ENCODE measurements at regions not wholly inside any gene's neighbourhood (a gene's known extent, or its start where the extent isn't known, plus 50 kb on each side); places are given as distances from the start of the nearest gene placed in this dataset.
"Not testable (repeated sequence)": the region's sequence is repeated elsewhere in the genome, so short reads cannot be mapped to it uniquely, and the experiment has no call there.

DNA sequence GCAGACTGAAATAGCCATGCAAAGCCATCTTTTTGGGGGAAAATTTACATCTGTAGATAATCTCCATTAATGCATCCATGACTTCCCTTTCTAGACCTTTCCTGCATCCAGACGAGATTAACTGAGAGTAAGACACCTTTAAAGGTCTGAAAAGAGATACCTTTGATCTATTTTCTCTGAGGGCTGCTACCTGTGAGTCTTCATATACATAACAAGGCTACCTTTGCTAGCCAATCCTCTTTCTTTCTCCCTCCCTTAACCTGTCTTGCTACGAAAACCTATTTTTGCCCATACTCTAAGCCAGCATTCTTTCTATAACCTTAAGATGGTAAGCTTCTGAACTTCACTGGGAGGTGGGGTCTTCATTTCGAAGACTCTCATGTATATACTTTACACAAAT, 908.5 kb upstream of the FBXO33 start:
- DNase-seq: no peak

DNA sequence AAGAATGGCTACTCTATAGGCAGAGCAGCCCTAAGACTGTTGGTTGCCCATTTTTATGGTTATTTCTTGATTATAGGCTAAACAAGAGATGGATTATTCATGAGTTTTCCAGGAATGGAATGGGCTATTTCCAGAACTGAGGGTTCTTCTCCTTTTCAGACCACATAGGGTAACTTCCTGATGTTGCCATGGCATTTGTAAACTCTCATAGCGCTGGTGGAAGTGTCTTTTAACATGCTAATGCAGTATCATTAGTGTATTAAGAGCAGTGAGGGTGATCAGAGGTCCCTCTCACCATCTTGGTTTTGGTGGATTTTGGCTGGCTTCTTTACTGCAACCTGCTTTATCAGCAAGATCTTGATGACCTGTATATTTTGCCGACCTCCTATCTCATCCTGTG, 904.6 kb upstream of the FBXO33 start:
- DNase-seq: no peak

DNA sequence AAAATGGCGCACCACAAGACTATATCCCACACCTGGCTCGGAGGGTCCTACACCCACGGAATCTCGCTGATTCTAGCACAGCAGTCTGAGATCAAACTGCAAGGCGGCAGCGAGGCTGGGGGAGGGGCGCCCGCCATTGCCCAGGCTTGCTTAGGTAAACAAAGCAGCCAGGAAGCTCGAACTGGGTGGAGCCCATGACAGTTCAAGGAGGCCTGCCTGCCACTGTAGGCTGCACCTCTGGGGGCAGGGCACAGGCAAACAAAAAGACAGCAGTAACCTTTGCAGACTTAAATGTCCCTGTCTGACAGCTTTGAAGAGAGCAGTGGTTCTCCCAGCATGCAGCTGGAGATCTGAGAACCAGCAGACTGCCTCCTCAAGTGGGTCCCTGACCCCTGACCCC, 894.3 kb upstream of the FBXO33 start:
- DNase-seq: not testable (repeated sequence)

DNA sequence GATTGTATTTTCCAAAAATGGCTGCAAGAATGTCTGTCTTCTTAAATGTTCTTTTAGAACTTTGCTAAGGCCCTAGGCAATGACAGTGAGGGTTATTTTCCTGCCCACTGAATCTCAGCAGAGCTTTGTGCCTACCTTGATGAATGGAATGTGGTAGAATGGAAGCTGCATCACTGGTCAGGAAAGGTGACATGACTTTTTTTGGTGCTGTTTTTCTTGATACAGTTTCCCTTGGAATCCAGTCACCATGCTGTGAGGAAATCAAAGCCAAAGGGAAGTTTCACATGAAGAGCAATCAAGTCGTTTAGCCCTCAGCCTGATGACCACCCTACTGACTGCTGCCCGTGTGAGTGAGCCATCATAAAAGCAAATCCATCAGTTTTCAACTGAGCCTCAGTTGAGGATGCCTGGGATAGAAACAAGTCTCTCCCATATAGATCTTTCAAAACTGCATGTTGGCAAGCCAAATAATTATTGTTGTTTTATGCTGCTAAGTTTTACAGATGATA, 886.0 kb upstream of the FBXO33 start:
- no peak for DNase-seq

DNA sequence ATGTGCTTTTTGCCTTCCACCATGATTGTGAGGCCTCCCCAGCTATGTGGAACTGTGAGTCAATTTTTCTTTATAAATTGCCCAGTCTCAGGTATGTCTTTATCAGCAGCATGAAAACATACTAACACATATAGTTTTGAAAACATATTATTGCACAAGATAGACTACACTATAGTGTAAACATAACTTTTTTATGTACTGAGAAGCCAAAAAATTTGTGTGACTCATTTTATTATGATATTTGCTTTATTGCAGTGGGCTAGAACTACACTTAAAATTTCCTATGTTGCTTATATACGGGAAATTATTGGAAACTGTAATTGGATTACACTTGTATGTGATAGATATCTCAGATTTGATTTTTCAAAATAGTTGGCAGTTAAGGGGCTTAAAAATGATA, 885.5 kb upstream of the FBXO33 start:
- no peak for DNase-seq

DNA sequence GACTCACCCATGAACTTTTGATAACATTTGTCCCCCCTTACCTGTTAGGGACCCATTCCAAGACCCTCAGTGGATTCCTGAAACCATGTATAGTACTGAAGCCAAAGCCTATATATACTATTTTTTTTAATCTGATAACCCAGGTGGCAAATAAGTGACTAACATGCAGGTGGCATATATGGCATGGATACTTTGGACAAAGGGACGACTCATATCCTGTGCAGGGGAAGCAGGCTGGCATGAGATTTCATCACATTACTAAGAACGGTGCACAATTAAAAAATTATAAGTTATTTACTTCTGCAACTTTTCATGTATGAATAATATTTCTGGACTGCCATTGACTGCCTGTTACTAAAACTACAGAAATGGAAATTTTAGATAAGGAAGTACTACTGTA, 880.1 kb upstream of the FBXO33 start:
- no peak for DNase-seq

DNA sequence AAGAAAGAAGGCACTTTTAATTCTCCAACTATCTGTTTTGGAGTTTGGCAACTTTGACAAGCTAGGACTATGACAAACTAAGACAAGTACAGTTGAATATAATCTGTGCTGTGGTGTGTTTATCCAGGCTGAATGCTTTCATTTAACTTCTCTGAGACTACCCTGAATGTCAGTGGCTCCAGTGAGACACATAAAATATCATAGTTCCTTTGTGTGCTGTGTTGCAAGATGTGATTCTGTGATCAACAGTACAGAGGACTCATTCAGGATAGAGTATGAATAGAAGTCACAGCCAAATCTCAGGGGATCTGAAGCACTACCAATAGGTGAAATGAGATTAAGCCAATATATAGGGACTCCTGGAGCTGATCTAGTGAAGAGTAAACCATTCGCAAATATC, 876.9 kb upstream of the FBXO33 start:
- DNase-seq: no peak

DNA sequence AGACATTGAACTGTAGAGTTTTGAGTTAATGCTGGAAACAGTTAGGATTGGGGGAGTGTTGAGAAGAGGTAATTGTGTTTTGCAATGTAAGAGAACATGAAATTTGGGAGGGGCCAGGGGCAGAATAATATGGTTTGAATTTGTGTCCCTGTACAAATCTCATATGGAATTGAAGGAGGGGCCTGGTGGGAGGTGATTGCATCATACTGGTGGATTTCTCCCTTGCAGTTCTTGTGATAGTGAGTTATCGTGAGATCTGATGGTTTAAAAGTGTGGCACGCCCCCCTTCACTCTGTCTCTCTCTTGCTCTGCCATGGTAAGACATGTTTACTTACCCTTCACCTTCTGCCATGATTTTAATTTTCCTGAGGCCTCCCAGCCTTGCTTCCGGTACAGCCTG, 876.0 kb upstream of the FBXO33 start:
- DNase-seq: no peak

DNA sequence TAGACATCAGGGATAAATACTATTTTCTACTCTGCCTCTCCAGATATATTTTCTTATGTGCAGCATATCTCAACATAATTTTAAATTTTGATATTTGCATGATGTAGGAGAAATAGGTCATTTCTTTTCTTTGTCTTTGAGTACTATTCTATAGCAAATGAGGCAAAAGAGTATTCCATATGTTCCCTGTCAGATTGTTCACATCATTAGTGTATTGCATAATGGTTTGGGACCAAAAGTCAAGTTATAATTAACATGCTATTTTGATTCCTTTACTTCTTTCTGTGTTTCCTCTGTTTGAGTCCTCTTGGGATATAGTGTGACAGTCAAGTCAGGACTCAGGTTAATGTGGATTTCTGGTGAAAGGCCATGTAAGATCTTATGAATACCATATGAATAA, 864.6 kb upstream of the FBXO33 start:
- DNase-seq: no peak

DNA sequence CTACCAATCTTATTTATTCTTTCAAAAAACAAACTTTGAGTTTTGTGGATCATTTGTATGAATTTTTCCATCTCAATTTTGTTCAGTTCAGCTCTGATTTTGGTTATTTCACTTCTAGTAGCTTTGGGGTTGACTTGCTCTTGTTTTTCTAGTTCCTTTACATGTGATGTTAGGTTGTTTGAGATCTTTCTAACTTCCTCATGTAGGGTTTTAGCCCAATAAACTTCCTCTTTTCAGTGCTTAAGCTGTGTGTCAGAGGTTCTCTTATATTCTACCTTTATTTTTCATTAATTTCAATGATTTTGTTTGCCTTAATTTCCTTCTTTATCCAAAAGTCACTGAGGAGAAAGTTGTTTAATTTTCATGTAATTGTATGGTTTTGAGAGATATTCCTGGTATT, 860.4 kb upstream of the FBXO33 start:
- no peak for DNase-seq

DNA sequence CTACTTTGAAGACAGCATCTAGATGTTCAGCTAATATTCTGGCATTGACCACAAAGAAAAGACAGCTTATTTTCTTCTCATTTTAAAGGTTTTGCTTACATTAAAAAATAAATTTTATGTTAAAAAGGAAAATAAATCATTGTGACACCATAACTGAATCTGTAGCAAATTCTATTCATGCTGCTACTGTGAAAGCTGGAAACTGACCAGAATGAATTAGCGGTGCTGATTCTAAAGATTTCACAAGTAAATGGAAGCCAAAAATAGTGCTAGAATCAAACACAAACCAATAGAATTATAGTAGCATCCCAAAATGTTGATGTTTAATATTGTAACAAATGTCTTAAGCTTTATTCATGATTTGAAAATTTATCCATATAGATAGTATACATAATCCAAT, 850.0 kb upstream of the FBXO33 start:
- DNase-seq: no peak

DNA sequence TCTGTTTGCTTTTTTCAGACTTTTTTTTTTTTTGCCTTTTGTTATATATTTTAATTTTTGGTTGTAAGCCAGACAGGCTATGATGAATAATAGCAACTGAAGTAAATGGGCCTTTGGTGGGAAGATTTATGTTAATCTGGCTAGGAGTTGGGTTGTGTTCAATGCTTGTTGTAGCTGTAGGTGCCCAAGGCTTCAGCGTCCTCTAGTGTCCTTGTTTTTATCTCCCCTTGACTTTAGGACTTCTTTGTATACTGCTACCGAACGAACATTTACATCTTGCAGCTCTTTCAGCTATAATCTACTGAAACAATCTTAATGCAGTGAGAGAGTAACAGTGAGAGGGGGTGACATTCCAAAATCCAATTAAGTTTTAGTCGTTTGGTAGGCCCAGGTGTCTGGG, 848.4 kb upstream of the FBXO33 start:
- no peak for DNase-seq

DNA sequence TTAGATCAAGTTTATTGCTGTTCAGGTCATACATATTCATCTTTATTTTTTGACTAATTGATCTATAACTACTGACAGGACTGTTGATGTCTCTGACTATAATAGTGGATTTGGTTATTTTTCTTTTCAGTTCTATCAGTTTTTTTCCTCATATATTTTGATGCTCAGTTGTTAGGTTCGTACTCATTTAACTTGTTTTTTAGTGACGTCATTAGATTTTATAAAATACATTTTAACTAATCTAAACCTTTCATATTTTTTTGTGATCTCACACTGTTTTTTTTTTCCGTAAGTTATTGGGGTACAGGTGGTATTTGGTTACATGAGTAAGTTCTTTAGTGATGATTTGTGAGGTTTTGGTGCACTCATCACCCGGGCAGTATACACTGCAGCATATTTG, 841.2 kb upstream of the FBXO33 start:
- no peak for DNase-seq

DNA sequence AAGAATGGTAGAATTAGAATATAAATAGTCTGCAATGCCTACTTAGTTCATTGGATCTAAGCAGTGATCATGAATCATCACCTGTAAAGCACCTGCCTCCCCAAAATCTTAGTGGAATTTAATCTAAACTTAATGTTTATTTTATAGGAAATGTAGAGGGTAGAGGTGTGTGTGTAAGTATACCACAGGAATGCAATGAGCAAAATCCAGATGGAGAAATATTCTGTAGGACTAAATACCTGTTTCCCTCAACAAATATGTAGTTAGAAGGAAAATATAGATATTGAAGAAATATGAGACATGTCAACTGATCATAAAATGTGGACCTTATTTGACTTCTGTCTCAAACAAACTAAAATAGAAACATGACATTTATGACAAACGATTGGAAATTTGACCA, 839.2 kb upstream of the FBXO33 start:
- no peak for DNase-seq

DNA sequence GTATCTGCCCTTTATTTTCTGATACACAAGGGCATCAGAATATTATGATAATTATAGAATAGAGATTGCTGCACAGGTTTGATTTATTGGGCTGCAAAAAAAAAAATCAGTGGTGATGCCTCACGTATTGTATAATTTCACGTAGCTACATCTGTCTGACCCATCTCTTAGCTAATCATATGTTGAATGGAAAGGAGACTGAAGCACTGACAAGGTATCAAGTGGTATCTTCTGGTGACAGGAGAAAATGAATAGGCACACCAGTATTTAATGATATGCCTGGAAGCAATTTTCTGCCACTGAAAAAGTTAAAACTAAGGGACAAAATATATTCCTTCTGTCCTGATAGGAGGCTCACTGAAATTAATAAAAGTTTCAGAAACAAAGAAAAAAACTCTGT, 837.2 kb upstream of the FBXO33 start:
- DNase-seq: no peak

DNA sequence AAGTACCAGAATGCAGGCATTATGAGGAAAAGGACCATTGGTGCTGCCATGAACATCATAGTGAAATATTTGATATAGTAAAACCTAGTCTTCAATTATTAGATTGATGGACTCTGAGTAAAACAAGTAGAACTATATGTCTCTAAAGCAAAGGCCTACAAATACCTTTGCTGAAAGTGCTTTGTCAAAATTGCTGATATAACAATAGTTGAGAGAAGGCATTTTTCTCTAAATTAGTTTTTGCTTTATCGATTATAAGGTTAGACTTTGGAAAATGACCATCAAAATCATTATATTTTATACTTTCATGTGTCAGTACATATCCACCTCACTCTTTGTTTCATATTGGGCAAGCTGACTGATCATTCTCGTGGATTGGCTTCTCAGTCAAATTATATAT, 836.0 kb upstream of the FBXO33 start:
- no peak for DNase-seq

DNA sequence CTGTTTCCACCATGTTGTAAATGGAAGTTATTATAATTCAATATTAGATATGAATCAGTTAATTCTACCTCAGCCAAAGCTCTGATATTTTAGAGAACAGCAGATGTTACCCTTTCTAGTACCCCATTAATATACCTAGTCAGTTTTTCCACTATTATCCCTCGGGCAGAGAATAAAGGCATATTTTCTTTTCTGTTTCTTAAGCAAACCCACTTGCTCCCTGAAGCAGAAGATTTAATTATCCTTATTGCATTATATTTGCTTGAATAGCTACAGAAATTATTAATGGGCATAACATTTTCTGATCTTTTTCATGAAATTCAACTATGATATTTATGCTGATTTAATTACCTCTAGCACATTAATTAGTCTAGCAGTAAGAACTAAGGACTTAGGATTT, 832.9 kb upstream of the FBXO33 start:
- DNase-seq: no peak

DNA sequence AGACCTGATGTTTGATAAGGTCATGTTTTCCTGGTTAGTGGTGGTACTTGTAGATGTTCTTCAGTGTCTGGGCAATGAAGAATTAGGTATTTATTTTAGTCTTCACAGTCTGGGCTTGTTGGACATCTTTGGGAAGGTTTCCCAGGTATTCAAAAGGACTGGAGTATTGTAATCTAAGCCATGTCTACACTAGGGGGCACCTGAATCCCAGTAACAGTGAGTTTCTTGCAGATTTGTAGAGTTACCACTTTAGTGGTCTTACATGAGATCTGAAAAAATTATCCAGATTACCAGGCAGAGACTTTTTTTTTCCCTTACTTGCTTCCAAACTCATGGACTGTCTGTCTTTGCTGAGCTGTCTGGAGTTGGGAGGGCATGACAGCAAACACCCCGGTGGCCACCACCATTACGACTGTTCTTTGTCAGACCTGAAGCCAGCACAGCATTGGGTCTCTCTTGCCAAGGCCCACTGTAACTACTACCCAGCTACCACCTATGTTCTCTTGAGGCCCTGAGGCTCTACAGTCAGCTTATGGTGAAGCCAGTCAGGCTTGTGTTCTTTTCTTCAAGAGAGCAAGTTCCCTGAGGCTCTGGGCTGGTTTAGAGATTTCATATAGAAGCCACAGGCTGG, 820.7 kb upstream of the FBXO33 start:
- no peak for DNase-seq

DNA sequence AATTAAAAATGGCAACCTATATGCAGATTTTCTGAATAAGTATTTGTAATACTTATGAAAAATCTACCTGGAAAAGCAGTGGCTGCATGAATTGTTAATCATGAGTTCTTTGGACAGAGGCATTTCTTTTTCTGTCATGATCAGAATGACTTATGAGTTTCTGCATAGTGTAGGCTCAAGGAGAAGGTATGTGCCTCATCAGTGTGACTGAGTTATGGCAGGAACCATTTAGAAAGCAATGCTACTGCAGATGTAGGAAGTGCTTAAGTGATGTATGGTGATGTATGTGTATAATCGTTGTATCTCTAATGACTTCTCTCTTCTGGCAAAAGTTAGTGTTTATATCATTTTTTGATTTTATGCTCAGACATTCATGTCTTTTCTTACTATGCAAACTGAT, 816.4 kb upstream of the FBXO33 start:
- DNase-seq: no peak

DNA sequence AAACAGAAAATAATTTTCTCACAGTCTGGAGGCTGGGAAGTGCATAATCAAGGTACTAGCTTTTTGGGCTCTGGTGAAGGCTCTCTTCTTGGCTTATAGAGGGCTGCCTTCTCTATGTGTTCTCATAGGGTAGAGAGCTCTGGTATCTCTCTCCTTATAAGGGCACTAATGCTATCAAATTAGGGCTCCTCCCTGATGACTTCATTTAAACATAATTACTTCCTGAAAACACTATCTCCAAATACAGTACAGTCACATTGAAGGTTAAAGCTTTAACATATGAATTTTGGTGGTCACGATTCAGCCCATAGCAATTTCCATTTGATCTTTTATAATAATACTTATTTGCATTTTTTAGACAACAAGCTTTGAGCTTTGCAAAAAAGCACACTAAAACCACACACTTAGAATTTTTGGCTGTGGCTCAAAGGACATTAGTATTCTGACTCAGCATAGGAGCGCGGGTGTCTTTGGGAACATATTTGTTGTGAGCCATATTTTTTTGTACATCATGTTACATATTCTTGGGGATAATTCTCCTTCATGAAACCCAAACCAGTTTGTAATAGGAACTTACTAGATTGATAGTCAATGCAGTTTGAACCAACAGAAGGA, 808.1 kb upstream of the FBXO33 start:
- no peak for DNase-seq

DNA sequence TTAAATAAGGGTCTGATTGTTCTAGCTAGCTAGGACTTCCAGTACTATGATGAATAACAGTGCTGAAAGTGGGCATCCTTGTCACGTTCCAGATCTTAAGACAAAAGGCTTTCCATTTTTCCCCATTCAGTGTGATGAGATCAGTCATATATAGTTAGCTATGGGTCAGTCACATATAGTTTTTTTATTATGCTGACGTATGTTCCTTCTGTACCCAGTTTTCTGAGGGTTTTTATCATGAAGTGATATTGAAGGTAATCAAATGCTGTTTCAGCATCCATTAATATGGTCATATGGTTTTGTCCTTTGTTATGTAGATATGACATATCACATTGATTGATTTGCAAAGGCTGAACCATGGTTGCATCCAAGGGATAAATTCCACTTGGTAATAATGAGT, 800.1 kb upstream of the FBXO33 start:
- DNase-seq: no peak

DNA sequence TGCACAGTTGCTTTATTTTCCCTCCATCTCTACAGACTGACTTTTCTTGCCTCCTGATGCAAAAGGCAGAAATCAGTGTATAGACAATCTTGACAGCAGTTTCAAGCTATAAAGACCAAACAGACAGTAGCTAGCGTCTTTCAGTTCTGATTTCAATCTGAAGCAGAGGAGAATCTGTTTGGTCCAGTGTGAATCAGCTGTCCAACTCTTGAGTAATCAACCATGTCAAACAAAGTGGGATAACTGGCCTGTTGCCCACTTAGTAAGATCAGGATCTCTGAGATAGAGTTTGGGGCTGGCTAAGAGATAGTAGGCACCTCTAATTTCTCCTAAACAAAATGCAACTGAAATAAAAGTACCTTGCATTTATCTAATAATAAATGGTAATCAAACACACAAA, 797.4 kb upstream of the FBXO33 start:
- DNase-seq: no peak

DNA sequence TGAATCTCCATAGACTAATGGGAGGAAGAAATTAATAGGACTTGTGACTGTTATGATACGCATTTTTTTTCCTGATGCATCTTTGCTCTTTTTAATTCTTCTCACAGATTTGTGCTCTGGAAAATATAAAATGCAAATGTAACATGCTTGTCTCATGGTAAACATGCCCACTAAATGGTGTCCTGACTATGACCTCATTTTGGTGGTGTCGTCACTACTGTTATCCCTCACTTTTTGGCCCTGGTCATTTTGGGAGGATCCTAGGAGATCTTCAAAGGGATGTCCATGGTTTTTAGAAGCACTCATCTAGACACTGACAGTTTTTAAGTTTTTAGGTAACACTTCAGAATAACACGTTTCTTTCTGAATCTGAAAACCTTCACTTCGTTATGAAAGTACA, 790.8 kb upstream of the FBXO33 start:
- DNase-seq: no peak

DNA sequence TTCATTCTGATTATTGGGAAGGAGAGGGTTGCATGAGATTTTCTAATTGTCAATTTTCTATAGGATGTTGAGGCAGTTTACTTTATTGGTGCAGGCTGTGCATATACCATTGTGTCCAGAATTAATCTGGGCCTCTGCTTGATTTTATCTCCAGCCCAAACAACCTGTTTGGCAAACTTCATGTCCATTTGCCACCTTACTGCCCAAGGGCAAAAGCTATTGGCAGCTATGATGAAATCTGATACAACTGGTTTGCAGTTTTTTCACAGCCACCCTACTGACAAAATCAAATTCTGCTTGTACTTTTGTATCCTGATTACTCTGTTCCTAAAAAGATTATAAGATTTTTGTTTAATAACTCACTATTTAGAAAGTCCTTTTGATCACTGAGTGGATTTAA, 789.2 kb upstream of the FBXO33 start:
- no peak for DNase-seq

DNA sequence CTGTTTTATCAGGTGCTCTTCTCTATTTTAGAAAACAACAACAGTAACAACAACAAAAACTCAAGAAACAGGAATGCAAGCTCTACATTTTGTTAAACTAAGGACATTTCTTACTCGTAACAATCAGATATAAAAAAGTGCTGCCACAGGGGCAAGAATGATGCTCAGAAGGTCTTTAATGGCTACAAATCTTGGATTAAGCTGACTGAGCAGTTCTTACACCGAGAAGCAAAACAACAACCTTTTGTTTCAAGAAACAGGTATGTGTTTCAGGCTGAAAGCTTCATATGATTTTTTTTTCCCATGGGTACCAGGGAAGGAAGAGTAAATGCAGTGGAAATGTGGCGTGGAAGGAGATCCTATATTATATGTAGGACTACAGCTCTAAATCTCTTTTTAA, 786.8 kb upstream of the FBXO33 start:
- no peak for DNase-seq

Data from hematopoietic multipotent progenitor cell treated with erythropoietin and hydrocortisone succinate and interleukin-3 and kit ligand, for 6 days (in vitro differentiated cells).